ENCODE measurements at regions not wholly inside any gene's neighbourhood (a gene's known extent, or its start where the extent isn't known, plus 50 kb on each side); places are given as distances from the start of the nearest gene placed in this dataset.

DNA sequence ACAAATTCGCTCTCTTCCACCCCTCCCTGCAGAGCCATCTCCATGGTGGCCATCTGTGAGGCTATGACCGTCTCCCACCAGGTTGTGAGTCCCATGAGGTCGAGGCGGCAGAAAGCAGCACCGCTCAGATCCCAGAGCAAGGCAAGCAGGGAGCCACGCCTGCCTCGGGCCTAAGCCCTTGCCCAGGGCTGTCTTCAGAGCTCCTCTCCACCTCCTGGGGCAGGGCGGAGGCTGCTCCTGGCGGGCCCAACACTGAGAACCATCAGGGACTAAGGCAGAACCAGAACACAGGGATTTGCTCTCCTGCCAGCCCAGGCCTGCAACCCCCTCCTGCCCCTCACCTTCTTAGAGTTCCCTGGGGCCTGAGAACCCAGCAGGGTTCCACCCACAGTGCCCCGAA, 80.9 kb upstream of the WNT11 start:
- no peak overlapping the region for H3K27ac ChIP-seq (ENCODE audit: insufficient read depth, low read length)
- no peak overlapping the region for H3K4me3 ChIP-seq (replicated peaks in 1 of 4; ENCODE audit: control extremely low read depth in 1 of 4, insufficient read depth in 1 of 4, low read depth in 3 of 4, low read length in 4 of 4)
- no peaks in the 10 kb centered on the region for H3K79me2 ChIP-seq (ENCODE audit: control insufficient read depth, insufficient read depth, low read length)
- H2AFZ ChIP-seq (ENCODE audit: low read length) = no peak overlapping the region
- DNase-seq (ENCODE audit: low read depth in 2 of 2) = no peak
- TF ChIP-seq EZH2 (IDR thresholded peaks at IDR 0.05; ENCODE audit: low read length, missing control alignments) = no peak
- no peak for TF ChIP-seq CTCF (conservative IDR thresholded peaks at IDR 0.05 in 1 of 2, IDR thresholded peaks at IDR 0.05 in 1 of 2; ENCODE audit: low read depth in 1 of 2, low read length in 2 of 2)
- no peaks in the 10 kb centered on the region for H3K36me3 ChIP-seq (ENCODE audit: control insufficient read depth, insufficient read depth, low read length)
- no peaks in the 10 kb centered on the region for H3K27me3 ChIP-seq (ENCODE audit: control insufficient read depth, insufficient read depth, low read length)
- no peaks in the 10 kb centered on the region for H3K9me3 ChIP-seq (ENCODE audit: control insufficient read depth, insufficient read depth, low read depth, low read length)
- H3K4me1 ChIP-seq (ENCODE audit: control insufficient read depth, extremely low read depth, insufficient read depth, low read length) = no peaks in the 10 kb centered on the region
- H3K9ac ChIP-seq (ENCODE audit: insufficient read depth, low read length) = no peak overlapping the region
- no peak overlapping the region for H3K4me2 ChIP-seq (ENCODE audit: extremely low read depth, insufficient read depth, low read length)
- no peaks in the 10 kb centered on the region for H4K20me1 ChIP-seq (ENCODE audit: control insufficient read depth, extremely low read depth, insufficient read depth, low read length)

GRCh38 chr11:76285397-76286104, 79.2 kb upstream of the WNT11 start:
- Histone ChIP-seq H3K4me3 (replicated peaks in 1 of 4; ENCODE audit: control extremely low read depth in 1 of 4, insufficient read depth in 1 of 4, low read depth in 3 of 4, low read length in 4 of 4) (no peak overlapping the region), H3K79me2 (ENCODE audit: control insufficient read depth, insufficient read depth, low read length) (no peaks in the 10 kb centered on the region), H3K36me3 (ENCODE audit: control insufficient read depth, insufficient read depth, low read length) (no peaks in the 10 kb centered on the region), H3K4me2 (ENCODE audit: extremely low read depth, insufficient read depth, low read length) (no peak overlapping the region), H2AFZ (ENCODE audit: low read length) (no peak overlapping the region), H4K20me1 (ENCODE audit: control insufficient read depth, extremely low read depth, insufficient read depth, low read length) (no peaks in the 10 kb centered on the region), H3K4me1 (ENCODE audit: control insufficient read depth, extremely low read depth, insufficient read depth, low read length) (no peaks in the 10 kb centered on the region), H3K27ac (ENCODE audit: insufficient read depth, low read length) (no peak overlapping the region), H3K9me3 (ENCODE audit: control insufficient read depth, insufficient read depth, low read depth, low read length) (no peaks in the 10 kb centered on the region), H3K9ac (ENCODE audit: insufficient read depth, low read length) (no peak overlapping the region), H3K27me3 (ENCODE audit: control insufficient read depth, insufficient read depth, low read length) (no peaks in the 10 kb centered on the region)
- TF ChIP-seq CTCF (conservative IDR thresholded peaks at IDR 0.05 in 1 of 2, IDR thresholded peaks at IDR 0.05 in 1 of 2; ENCODE audit: low read depth in 1 of 2, low read length in 2 of 2) (no peak), EZH2 (IDR thresholded peaks at IDR 0.05; ENCODE audit: low read length, missing control alignments) (no peak)
- DNase-seq (ENCODE audit: low read depth in 2 of 2) = no peak

GRCh38 chr11:76284161-76284560, 77.9 kb upstream of the WNT11 start:
- H3K9ac ChIP-seq (ENCODE audit: insufficient read depth, low read length) = no peak overlapping the region
- H3K4me1 ChIP-seq (ENCODE audit: control insufficient read depth, extremely low read depth, insufficient read depth, low read length) = no peaks in the 10 kb centered on the region
- H3K79me2 ChIP-seq (ENCODE audit: control insufficient read depth, insufficient read depth, low read length) = no peaks in the 10 kb centered on the region
- no peak for TF ChIP-seq EZH2 (IDR thresholded peaks at IDR 0.05; ENCODE audit: low read length, missing control alignments)
- TF ChIP-seq CTCF (conservative IDR thresholded peaks at IDR 0.05 in 1 of 2, IDR thresholded peaks at IDR 0.05 in 1 of 2; ENCODE audit: low read depth in 1 of 2, low read length in 2 of 2) = no peak
- no peak overlapping the region for H3K27ac ChIP-seq (ENCODE audit: insufficient read depth, low read length)
- no peak overlapping the region for H2AFZ ChIP-seq (ENCODE audit: low read length)
- H3K4me2 ChIP-seq (ENCODE audit: extremely low read depth, insufficient read depth, low read length) = no peak overlapping the region
- no peaks in the 10 kb centered on the region for H3K27me3 ChIP-seq (ENCODE audit: control insufficient read depth, insufficient read depth, low read length)
- no peaks in the 10 kb centered on the region for H3K36me3 ChIP-seq (ENCODE audit: control insufficient read depth, insufficient read depth, low read length)
- H3K9me3 ChIP-seq (ENCODE audit: control insufficient read depth, insufficient read depth, low read depth, low read length) = no peaks in the 10 kb centered on the region
- H3K4me3 ChIP-seq (replicated peaks in 1 of 4; ENCODE audit: control extremely low read depth in 1 of 4, insufficient read depth in 1 of 4, low read depth in 3 of 4, low read length in 4 of 4) = no peak overlapping the region
- H4K20me1 ChIP-seq (ENCODE audit: control insufficient read depth, extremely low read depth, insufficient read depth, low read length) = no peaks in the 10 kb centered on the region
- DNase-seq (ENCODE audit: low read depth in 2 of 2) = no peak

Data from fibroblast of lung (primary cell).